ENCODE measurements at regions not wholly inside any gene's neighbourhood (a gene's known extent, or its start where the extent isn't known, plus 50 kb on each side); places are given as distances from the start of the nearest gene placed in this dataset.

DNA sequence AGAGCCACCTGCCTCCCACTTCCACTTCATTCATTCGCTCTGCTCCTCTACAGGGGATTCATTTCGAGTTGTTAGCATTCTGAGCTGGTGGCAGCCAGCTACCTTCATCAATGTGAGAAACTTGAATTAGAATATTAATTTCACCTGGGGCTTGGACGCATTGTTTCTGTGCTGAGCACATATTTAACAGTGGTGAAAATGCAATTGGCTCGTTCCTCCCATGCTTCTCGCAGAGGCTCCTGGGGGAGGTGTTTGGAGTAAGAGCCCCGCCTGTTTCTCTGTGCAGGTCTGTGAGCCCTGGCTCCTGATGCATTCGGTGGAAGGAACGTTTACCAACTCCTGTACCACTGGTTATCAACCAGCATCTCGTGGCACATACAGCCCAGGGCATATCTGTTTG lies 141.5 kb downstream of the AACS start:
- Mint-ChIP-seq H3K27ac (no peak overlapping the region; a peak in 1 of 7 replicates), H3K4me1 (peaks cover 21 to 41% of the 10 kb centered on the region in 2 experiments), H3K27me3 (ENCODE audit: low read depth) (peaks cover 79% of the 10 kb centered on the region), H3K36me3 (ENCODE audit: insufficient read depth in 1 of 3, low read depth in 3 of 3) (peaks cover 3 to 14% (median 8%) of the 10 kb centered on the region in 3 experiments; a peak in 5 of 7 replicates), H3K9me3 (no peaks in the 10 kb centered on the region; a peak in 3 of 5 replicates), H3K4me3 (no peak overlapping the region; a peak in 1 of 5 replicates)
- Histone ChIP-seq H2AFZ (ENCODE audit: low read length) (no peak overlapping the region), H2BK12ac (ENCODE audit: insufficient read length, low read depth, low read length) (no peak overlapping the region), H4K20me1 (ENCODE audit: control insufficient read depth, insufficient read depth, insufficient read length) (no peaks in the 10 kb centered on the region), H4K5ac (ENCODE audit: insufficient read length, low read depth, low read length) (no peak overlapping the region), H3K27ac (ENCODE audit: insufficient read length, low read depth, low read length) (no peak overlapping the region), H3K23me2 (ENCODE audit: insufficient read length, low read depth, low read length, poor library complexity, severe bottlenecking) (peaks cover 3% of the 10 kb centered on the region), H2AK5ac (ENCODE audit: insufficient read length, low read length) (no peak overlapping the region), H3K27me3 (ENCODE audit: insufficient read depth, low read length) (no peaks in the 10 kb centered on the region), H2BK5ac (ENCODE audit: insufficient read length, low read length) (no peak overlapping the region), H3K14ac (ENCODE audit: insufficient read depth, low read length) (no peak overlapping the region), H3K4me2 (ENCODE audit: insufficient read depth, insufficient read length, low read length) (no peak overlapping the region), H3K4ac (ENCODE audit: low read depth, low read length) (no peak overlapping the region), H3T11ph (ENCODE audit: low read length) (no peak overlapping the region), H3K79me2 (ENCODE audit: insufficient read depth, low read length) (peaks cover 6% of the 10 kb centered on the region; the same call in 1 of the 2 replicates), H2BK120ac (ENCODE audit: low read depth, low read length, poor library complexity, severe bottlenecking) (no peak overlapping the region), H3K9me3 (ENCODE audit: control insufficient read depth, low read depth, low read length) (peaks cover 1% of the 10 kb centered on the region), H3K56ac (ENCODE audit: insufficient read length, low read depth, low read length) (no peak overlapping the region), H2BK15ac (ENCODE audit: low read depth, low read length) (no peak overlapping the region), H2BK20ac (ENCODE audit: low read depth, low read length, poor library complexity, severe bottlenecking) (no peak overlapping the region), H3K4me1 (ENCODE audit: insufficient read depth, low read length) (peaks cover 20% of the 10 kb centered on the region; the same call in 1 of the 2 replicates), H4K8ac (replicated peaks; ENCODE audit: insufficient read length, low read depth, low read length) (no peak overlapping the region), H3K18ac (ENCODE audit: insufficient read length, low read depth, low read length) (no peak overlapping the region), H3K9ac (ENCODE audit: extremely low read depth, insufficient read length, low read length) (no peak overlapping the region), H4K91ac (ENCODE audit: insufficient read length, low read depth, low read length) (no peak overlapping the region), H3K23ac (ENCODE audit: insufficient read length, low read depth, low read length) (no peak overlapping the region), H3K79me1 (ENCODE audit: insufficient read depth, low read depth, low read length, poor library complexity, severe bottlenecking) (no peaks in the 10 kb centered on the region)
- DNase-seq: no peak
- TF ChIP-seq, protein P1, sequence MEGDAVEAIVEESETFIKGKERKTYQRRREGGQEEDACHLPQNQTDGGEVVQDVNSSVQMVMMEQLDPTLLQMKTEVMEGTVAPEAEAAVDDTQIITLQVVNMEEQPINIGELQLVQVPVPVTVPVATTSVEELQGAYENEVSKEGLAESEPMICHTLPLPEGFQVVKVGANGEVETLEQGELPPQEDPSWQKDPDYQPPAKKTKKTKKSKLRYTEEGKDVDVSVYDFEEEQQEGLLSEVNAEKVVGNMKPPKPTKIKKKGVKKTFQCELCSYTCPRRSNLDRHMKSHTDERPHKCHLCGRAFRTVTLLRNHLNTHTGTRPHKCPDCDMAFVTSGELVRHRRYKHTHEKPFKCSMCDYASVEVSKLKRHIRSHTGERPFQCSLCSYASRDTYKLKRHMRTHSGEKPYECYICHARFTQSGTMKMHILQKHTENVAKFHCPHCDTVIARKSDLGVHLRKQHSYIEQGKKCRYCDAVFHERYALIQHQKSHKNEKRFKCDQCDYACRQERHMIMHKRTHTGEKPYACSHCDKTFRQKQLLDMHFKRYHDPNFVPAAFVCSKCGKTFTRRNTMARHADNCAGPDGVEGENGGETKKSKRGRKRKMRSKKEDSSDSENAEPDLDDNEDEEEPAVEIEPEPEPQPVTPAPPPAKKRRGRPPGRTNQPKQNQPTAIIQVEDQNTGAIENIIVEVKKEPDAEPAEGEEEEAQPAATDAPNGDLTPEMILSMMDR (conservative IDR thresholded peaks at IDR 0.05): no peak
- no CpG with 5 or more reads among the region's 9 CpGs for WGBS (ENCODE audit: extremely low coverage, insufficient read length, low lambda C conversion rate)

Data from H9 (cell line).